Fibroblast of gingiva (primary cell): ENCODE measurements at regions not wholly inside any gene's neighbourhood (a gene's known extent, or its start where the extent isn't known, plus 50 kb on each side); places are given as distances from the start of the nearest gene placed in this dataset.

Experiments
- DNase-seq: peaks from one replicate; pipeline ENCODE4 v3.0.0-alpha.2; 2011; ENCODE audit warnings: low read depth

- DNase-seq: no peak
These were observed 114.1 kb downstream of the SLC16A9 start for GRCh38 chr10:59595593-59595992.

- DNase-seq: no peak
These were observed 115.9 kb downstream of the SLC16A9 start for GRCh38 chr10:59593768-59594167.

GRCh38 chr10:59589796-59590195, 119.9 kb downstream of the SLC16A9 start:
- no peak for DNase-seq

GRCh38 chr10:59588791-59589190, 120.9 kb downstream of the SLC16A9 start:
- DNase-seq: no peak

GRCh38 chr10:59587756-59588140, 121.9 kb downstream of the SLC16A9 start:
- DNase-seq: no peak

GRCh38 chr10:59587083-59587755, 122.4 kb downstream of the SLC16A9 start:
- DNase-seq: no peak

- no peak for DNase-seq
These were observed 123.2 kb downstream of the SLC16A9 start for GRCh38 chr10:59586407-59586891.

GRCh38 chr10:59585046-59585700, 124.5 kb downstream of the SLC16A9 start:
- DNase-seq: no peak

GRCh38 chr10:59582780-59583179, 126.9 kb downstream of the SLC16A9 start:
- no peak for DNase-seq

- no peak for DNase-seq
These were observed 127.6 kb downstream of the SLC16A9 start for GRCh38 chr10:59582058-59582457.

GRCh38 chr10:59580026-59580863, 129.4 kb downstream of the SLC16A9 start:
- DNase-seq: peak; percentile 30

GRCh38 chr10:59578741-59579140, 130.9 kb downstream of the SLC16A9 start:
- no peak for DNase-seq

GRCh38 chr10:59577984-59578383, 131.7 kb downstream of the SLC16A9 start:
- no peak for DNase-seq

- no peak for DNase-seq
These were observed 134.4 kb downstream of the SLC16A9 start for GRCh38 chr10:59575269-59575668.

- DNase-seq: peak; percentile 6
These were observed 146.1 kb downstream of the SLC16A9 start for GRCh38 chr10:59563531-59563930.

GRCh38 chr10:59562126-59562525, 147.5 kb downstream of the SLC16A9 start:
- DNase-seq: no peak

- DNase-seq: peak; percentile 11
These were observed 148.1 kb downstream of the SLC16A9 start for GRCh38 chr10:59561477-59562121.

GRCh38 chr10:59560990-59561389, 148.7 kb downstream of the SLC16A9 start:
- DNase-seq: no peak

- DNase-seq: no peak
These were observed 149.5 kb downstream of the SLC16A9 start for GRCh38 chr10:59560161-59560560.

GRCh38 chr10:59558066-59558465, 151.6 kb downstream of the SLC16A9 start:
- DNase-seq: no peak

GRCh38 chr10:59557642-59558041, 152.0 kb downstream of the SLC16A9 start:
- DNase-seq: no peak

GRCh38 chr10:59557052-59557451, 152.6 kb downstream of the SLC16A9 start:
- DNase-seq: no peak
